Muscle of arm (tissue), 1 donor: ENCODE measurements at regions not wholly inside any gene's neighbourhood (a gene's known extent, or its start where the extent isn't known, plus 50 kb on each side); places are given as distances from the start of the nearest gene placed in this dataset.
"Not testable (repeated sequence)": the region's sequence is repeated elsewhere in the genome, so short reads cannot be mapped to it uniquely, and the experiment has no call there.

Source experiments
- DNase-seq: peaks from one replicate; pipeline ENCODE4 v3.0.0-alpha.2; 2013

DNA sequence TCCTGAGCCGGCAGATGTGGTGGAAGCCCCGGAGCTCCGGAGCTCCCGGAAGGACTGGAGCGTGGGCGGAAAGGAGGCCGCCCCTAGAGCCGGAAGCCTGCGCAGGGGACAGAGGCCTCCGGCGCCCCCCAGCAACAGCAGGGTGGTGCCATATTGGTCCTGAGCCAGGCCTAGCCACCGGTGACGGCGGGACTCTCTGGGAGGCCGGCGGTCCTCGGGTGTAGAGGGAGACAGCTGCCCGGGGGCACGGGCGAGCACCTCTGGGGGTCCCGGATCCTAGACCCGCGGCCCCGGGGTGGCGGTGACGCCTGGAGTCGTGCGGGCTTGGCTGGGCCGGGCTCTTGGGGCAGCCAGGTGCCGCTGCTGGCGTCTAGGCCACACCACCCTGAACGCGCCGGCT lies 1472.2 kb downstream of the FOXD4L5 start:
- DNase-seq = not testable (repeated sequence)

DNA sequence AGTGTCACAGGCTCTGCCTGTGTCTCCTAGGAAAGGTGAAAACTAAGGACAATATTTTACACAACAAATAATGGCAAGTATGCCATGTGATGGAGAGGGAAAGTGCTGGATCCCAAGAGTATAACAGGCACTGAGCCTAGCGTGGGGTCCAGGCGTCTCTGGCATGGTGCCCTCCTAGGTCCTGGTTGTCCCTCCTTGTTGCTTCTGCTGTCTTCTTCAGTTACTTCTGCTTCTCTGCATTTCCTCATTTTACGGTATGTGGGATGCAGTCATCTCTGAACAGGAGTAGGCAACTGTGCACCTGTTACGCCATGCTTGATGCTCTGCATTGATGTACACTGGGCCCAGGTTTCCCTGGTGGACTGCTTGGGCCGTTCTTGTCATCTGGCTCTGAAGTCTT lies 1480.8 kb downstream of the FOXD4L5 start:
- not testable (repeated sequence) for DNase-seq

DNA sequence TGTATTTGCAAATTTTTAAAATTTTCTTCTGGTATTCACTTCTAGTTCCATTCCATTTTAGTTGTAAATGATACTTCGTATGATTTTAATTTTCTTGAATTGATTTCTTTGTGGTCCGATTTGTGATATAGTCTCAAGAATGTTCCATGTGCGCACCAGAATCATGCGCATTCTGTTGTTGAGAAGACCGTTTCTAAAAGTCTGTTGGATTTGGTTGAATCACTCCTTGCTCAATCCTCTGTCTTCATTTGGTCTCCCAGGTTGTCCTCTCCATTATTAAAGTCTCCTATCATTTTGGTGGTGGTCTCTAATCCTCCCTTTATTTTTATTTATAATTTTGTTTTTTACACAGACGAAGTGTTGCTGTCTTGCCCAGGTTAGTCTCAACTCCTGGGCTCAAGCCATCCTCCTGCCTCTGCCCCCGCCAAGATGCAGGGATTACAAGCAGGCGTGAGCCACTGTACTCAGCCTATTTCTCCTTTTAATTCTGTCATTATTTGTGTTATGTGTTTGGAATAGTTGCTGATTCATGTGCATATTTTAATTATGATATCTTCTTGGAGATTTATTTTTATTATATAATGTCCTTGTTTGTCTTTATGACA lies 1490.8 kb downstream of the FOXD4L5 start:
- not testable (repeated sequence) for DNase-seq

DNA sequence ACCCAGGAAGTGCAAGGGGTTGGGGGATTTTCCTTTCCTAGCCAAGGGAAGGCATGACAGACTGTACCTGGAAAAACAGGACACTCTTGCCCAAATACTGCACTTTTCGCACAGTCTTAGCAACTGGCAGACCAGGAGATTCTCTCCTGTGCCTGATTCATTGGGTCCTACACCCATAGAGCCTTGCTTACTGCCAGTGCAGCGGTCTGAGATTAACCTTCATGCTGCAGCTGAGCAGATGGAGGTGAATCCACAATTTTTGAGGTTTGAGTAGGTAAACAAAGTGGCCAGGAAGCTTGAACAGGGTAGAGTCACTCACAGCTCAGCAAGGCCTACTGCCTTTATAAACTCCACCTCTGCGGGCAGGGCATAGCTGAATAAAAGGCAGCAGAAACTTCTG lies 1497.6 kb downstream of the FOXD4L5 start:
- DNase-seq = not testable (repeated sequence)

DNA sequence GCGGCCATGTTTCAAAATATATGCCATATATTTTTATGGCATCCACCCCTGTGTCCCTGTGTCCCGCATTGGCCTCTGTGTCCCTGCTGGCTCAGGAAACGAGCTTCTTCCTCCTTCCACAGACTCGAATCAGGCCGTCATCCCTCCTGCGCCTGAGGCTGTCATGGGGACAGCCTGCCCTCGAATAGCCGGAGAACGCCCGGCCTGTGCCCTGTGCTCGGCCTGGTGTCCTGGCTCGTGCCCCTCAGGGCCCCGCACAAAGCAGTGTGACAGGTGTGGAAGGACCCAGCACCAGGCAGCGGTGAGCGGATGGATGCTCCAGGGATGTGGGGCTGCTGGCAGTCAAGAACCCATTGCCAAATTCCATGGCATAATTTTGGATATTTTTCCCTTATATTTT lies 1500.0 kb downstream of the FOXD4L5 start:
- DNase-seq = not testable (repeated sequence)

DNA sequence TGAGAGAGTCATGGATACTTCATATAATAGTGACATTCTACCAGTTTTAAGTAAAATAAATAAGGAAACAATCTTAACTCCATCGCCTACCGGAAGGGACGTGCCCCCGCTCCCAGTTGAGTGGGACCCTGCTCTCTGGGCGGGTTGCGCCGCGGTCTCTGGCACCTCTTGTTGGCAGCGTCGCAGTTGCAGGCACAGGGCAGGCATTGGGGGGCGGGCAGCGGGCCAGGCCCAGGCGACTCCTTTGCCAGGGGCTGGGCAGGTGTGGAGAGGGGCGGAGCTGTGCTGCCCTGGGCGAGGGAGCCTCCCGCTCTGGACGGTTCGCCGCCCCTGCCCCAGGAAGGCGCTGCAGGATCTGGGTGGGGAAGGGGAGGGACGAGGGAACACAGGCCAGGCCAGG lies 1500.6 kb downstream of the FOXD4L5 start:
- DNase-seq = not testable (repeated sequence)

DNA sequence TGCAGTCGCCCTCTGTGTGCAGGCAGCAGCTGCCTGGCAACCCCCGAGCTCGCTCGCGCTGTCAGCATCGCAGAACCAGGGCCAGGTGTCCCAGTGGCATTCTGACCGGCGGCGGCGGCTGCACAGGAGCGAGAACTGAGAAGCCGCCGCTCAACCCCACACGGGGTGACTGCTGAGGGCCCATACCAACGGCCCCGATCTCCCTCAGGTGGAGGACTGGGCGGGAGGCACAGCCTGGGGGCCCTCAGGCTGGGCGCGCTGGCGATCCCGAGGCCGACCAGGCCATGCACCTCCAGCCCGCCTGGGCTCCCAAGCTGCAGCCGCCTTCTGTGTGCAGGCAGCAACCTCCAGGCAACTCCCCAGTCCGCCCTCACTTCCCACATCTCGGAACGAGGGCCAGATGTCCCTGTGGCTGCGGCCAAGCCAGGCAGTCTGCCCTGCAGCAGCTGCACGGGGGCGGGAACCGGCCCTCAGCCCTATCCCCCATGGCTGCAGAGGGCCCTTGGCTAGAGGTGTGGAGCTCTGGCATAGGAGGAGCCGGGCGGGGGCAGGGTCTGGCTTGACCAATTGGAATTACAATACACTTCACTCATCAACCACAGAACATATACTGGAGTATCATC lies 1503.1 kb downstream of the FOXD4L5 start:
- DNase-seq = not testable (repeated sequence)

DNA sequence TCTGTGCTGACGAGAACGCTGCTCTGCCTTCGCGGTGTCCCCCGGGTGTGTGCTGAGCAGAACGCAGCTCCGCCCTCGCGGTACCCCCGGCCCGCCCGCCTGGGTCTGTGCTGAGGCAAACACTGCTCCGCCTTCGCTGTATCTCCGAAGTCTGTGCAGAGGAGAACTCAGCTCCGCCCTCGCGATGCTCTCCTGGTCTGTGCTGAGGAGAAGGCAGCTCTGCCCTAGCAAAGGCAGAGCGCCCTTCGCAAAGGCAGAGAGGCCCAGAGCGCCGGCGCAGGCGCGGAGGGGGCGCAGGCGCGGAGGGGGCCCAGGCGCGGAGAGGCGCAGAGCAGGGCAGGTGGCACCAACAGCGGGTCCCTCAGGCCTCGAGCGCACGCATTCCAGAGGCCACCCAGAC lies 1503.6 kb downstream of the FOXD4L5 start:
- not testable (repeated sequence) for DNase-seq

DNA sequence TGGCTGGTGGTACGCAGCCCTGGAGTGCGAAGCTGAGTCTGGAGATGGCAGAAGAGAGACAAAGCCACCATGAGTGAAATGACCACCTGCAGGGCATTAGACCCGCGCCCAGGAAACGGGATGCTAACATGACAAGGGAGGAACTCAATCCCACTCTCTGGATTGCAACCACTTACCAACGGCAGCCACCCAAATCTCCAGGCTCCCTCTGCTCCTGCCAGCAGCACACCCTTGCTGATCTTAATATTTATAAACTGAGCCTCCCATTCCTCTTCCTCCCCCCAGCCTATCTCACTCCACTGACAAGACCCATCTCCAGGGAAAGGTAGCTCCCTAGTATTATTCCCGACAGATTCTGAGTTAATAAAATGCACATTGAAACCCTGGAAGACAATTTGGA lies 1508.8 kb downstream of the FOXD4L5 start:
- not testable (repeated sequence) for DNase-seq

DNA sequence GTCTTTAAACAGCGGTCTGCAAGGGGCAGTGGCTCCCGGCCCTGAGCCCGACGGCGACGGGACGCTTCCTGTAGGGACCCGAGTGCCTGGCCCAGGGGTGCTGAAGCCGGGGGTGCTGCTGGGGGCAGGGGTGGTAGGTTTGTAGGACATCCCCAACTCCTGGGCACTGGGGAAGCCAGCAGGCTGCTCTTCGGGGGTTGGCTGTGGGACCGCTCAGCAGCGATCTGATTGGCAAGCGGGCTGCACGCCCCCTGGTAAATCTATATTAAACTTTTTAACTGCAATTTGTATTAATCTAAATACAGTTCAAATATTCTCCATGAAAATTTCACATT lies 1510.0 kb downstream of the FOXD4L5 start:
- DNase-seq = not testable (repeated sequence)

DNA sequence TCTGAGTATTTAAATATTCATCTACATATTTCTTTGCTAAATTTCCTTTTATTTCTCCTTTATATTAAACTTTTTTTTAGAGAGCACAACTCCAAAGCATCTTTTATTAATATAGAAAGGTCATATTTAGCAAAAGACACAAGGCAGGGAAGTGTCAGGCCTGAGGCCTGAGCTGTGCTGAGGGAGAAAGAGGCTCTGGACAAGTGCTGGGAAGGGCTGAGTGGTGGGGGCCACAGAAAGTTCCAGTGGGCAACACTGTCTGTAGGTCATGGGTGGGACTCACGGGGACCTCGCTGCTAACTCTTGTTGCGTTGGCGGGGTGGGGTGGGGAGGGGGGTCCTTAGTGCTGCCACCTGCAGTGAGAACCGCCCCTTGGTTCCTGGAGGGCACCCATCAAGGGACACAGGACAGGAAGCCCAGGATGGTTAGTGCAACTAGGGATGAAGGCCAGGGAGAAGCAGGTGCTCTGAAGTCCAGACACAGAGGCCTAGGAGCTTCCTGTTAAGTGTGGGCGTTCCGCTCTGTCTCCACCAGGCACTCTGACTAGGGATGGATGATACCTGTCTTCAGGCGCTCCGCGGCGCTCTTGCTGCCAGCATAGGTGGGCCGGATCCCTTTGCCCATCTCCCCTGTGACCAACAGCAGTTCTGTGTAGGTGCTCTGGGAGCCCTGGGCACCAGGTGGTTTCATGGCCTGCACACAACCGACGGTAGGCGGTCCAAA lies 1510.5 kb downstream of the FOXD4L5 start:
- not testable (repeated sequence) for DNase-seq

DNA sequence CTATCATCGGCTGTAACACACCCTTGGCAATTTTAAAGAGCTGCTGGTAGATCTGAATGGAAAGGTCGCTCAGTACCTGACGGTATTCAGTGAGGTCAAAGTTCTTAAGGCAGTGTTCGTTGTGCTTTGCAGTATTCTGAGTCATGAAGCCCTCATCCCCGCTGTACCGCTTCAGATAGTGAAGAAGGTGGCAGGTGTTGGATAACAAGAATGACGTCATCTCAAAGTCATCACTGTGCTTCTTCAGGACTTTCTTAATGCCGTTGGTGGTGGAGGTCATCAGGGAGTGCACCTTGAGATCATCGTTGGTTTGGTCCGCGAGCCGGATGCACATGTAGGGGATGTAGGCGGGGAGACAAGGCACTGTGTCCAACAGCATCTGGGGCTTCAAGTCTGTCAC lies 1522.8 kb downstream of the FOXD4L5 start:
- DNase-seq = not testable (repeated sequence)

DNA sequence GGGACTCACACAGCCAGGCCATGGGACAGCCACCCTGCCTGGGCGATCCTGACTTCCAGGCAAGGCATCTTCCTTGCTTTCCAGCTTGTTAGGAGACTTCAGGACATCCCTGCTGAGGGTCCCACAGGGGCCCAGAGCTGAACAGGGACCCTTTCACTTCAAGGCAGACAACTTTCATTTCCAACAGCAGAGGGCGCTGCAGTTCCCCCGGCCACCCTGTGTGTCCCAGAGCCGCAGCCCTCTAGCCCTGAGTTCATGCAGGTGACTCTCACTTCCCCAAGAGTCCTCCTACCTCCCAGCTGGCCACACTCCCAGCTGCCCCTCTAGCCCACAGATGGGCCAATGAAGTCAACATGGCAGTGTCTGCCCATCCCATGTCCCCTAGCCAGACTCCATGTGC lies 1556.0 kb downstream of the FOXD4L5 start:
- not testable (repeated sequence) for DNase-seq

DNA sequence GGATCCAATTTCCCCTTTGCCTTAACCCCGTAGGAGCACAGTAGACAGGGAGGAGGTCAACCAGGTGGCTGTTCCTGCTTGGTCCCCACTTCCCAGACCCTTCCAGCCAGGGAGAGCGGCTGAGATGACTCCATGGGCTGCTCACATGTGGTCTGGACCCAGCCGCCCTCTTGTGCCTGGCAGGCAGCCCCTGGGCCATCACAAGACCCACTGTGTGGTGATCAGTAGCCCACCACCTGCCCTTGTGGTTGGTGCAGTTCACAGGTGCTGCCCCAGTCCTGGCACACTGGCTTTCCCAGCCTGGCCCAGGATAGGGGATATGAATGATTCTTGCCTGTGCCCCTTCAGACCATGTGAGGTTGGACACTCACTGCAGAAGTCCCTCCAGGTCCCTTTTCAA lies 1556.7 kb downstream of the FOXD4L5 start:
- no peak for DNase-seq

DNA sequence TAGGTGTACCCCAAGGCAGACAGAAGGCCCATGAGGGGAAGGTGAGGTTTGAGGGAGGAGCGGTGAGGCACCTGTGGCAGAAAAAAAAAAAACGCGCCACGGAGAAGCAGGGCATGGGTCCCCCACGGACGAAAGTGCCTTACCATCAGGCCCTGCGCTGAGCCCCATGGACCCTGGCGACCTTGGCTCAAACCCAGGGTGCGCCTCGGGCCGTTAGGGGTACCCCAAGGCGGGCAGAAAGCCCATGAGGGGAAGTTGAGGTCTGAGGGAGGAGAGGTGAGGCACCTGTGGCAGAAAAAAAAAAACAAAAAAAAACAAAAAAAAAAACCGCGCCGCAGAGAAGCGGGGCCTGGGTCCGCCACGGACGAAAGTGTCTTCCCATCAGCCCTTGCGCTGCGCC lies 1576.7 kb downstream of the FOXD4L5 start:
- not testable (repeated sequence) for DNase-seq

DNA sequence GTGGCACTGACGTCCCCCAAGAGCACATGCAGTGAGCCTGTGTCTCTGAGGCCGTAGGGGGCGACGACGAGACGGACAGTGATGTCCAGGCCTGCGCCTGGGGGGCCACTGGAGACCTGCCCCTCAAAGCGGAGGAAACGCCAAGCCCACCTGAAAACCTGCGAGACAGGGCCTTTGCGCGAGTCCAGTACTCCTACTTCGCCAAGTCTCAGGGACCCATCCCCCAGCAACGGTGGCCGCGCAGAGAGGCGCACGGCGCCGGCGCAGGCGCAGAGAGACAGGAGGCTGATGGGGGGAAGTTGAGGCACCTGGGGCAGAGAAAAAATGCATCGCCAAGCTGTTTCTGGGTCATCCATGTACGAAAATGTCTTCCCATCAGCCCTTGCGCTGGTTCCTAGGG lies 1580.6 kb downstream of the FOXD4L5 start:
- DNase-seq = not testable (repeated sequence)

DNA sequence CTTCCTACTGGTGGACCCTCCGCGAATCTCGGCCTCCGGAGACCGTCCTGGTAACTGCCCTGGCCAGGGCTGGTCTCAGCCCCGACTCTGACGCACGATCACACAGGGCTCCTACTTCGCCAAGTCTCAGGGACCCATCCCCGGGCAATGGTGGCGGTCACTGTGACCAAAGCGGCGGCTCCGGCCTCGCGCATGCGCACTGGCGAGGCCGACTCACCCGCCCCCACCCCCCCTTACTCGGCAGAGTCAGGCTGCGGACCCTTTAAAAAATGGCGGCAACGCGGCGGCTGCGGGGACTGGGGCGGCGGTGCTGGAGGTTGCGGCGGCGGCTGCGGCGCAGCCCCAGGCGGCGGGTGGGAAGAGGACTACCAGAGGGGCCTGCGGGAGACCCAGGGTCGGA lies 1581.3 kb downstream of the FOXD4L5 start:
- not testable (repeated sequence) for DNase-seq

DNA sequence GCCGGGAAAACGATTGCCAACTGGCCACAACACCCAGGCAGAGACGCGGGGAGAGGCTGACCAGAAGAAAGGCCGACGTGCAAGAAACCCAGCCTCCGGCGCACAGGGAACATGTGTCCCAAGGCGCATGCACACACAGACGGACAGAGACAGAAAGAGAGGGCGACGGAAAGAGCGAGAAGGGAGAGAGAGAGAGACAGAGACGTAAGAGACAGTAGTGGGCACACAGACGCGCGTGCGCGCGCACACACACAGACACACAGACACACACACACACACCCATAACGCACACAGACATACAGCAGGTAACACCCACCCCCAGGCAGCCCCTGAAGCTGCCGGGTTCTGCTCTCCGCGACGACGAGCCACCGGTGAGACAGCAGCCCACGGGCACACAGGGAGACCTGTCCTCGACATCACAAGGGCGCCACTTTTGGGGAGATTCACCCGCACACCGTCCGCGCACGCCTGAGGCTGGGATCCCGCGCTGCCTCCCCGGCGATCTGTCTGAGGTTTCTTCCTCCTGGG lies 1581.8 kb downstream of the FOXD4L5 start:
- not testable (repeated sequence) for DNase-seq
